GM18870 (cell line): ENCODE measurements at regions not wholly inside any gene's neighbourhood (a gene's known extent, or its start where the extent isn't known, plus 50 kb on each side); places are given as distances from the start of the nearest gene placed in this dataset.
A peak's percentile ranks its signal among the peaks of the same experiment; 100 is the strongest.

Experiments
- ATAC-seq: cut with Tn5 transposase; IDR thresholded peaks from one replicate; pipeline ENCODE4 v1.9.1; 2021; ENCODE audit warnings: moderate library complexity; ENCODE audit not compliant: unreplicated experiment

- ATAC-seq: peak; percentile 63
Observed at GRCh38 chr6:84284428-84285049, 57.1 kb upstream of the CEP162 start.

DNA sequence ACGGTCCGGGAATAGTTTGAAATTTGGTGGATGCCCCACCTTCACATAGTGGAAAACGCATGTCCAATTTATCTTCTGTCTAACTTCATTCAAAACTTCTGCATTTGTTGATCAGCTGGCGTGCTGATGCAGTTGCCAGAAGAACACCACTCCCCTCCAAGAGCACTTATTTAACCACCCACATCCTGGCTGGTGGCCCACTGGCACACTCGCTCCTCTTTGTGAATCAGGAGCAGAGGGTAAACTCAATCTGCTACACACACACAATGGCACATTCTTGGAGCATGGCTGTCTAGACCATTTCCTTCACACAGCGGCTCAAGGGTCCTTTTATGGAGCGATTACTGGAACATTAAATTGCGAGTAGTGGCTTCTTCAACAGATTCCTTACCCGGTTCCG, 55.1 kb upstream of the CEP162 start:
- no peak for ATAC-seq

DNA sequence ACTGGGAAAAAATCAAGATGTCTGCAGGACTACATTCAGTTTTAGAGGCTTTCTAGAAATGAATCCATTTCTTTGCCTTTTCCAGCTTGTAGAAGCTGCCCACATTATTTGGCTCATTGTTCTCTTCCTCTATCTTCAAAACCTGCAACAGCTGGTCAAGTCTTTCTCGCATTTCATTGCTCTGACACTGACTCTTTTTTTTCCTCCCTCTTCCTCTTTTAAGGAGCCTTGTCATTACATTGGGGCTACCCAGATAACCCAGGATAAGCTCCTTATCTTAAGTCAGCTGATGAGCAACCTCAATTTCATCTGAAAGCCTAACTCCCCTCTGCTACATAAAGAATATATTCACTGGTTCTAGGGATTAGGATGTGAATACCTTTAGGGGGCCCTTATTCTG, 53.2 kb upstream of the CEP162 start:
- no peak for ATAC-seq

DNA sequence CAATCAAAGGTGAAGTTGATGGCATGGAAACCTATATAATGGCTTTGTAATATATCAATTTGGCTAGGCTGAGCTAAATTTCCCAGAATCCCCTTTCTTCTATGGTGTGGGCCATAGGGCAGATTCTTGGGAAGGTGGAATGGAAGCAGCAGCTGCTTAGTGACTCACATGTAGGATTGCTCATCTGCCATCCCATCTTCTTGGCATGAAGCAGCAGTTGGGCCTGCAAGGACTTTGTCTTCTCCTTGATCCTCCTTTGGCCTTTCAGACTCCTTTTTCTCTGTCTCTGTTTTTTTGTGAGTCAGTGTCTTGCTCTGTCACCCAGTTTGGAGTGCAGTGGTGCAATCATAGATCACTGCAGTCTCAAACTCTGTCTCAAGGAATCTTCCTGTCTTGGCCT, 52.6 kb upstream of the CEP162 start:
- ATAC-seq: no peak

DNA sequence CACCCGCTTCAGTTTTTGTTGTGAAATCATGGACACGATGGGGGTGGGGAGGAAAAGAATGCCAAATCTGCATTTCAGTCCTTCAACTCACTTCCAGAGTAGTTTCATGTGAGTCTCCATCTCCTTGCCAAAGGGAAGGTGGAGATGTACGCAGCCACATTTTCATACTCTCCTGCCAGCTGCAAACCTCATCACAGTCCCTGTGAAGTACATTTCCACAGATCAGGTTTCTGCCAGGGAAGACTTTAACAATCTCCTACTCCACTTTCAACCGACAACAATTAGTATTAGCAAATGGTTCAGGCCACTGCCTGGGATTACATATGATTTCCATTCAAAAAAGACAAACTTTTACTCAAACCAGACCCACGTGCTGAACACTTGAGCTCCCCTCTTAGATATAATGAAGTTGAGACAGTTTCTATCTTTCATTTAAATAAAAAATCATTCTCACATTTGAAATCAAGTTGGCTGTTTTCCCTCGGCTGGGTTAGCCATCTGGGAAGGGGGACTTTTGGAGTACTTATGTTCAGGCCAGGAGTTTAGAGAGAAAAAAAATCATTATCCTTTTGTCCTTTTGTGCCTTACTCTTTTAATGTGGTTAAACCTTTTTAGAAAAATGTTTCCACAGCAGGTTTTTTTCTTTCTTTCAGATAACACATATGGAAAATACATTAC, 51.0 kb upstream of the CEP162 start:
- no peak for ATAC-seq
